ENCODE measurements at regions not wholly inside any gene's neighbourhood (a gene's known extent, or its start where the extent isn't known, plus 50 kb on each side); places are given as distances from the start of the nearest gene placed in this dataset.

DNA sequence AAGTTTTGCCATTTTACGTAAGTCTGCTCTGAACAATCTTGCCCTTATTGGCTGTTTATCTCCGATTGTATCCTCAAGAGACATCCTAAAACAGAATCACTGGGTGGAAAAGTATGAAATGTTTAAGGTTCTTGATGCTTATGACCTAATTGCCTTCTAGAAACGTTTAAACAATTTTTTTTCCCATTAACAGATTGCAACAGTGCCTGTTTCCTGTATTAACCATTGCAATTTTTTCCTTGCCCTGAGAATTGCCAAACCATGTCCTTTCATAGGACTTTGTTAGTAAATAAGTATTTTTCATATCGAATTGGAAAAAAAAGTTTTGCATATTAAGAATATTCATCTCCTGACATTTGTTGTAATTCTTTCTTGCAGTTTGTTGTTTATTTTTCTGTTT, 639.8 kb downstream of the INHBA start:
- TF ChIP-seq, protein P1, sequence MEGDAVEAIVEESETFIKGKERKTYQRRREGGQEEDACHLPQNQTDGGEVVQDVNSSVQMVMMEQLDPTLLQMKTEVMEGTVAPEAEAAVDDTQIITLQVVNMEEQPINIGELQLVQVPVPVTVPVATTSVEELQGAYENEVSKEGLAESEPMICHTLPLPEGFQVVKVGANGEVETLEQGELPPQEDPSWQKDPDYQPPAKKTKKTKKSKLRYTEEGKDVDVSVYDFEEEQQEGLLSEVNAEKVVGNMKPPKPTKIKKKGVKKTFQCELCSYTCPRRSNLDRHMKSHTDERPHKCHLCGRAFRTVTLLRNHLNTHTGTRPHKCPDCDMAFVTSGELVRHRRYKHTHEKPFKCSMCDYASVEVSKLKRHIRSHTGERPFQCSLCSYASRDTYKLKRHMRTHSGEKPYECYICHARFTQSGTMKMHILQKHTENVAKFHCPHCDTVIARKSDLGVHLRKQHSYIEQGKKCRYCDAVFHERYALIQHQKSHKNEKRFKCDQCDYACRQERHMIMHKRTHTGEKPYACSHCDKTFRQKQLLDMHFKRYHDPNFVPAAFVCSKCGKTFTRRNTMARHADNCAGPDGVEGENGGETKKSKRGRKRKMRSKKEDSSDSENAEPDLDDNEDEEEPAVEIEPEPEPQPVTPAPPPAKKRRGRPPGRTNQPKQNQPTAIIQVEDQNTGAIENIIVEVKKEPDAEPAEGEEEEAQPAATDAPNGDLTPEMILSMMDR (IDR thresholded peaks at IDR 0.05; ENCODE audit: poor library complexity): no peak
- TF ChIP-seq EZH2 (IDR thresholded peaks at IDR 0.05; ENCODE audit: borderline replicate concordance): no peak
